ENCODE measurements at regions not wholly inside any gene's neighbourhood (a gene's known extent, or its start where the extent isn't known, plus 50 kb on each side); places are given as distances from the start of the nearest gene placed in this dataset.
"Not testable (repeated sequence)": the region's sequence is repeated elsewhere in the genome, so short reads cannot be mapped to it uniquely, and the experiment has no call there.

GRCh38 chr4:12929784-12930183 is 554.4 kb downstream of the RAB28 start:
- DNase-seq, result no peak

- no peak for DNase-seq
Observed at GRCh38 chr4:12928751-12929150, 555.4 kb downstream of the RAB28 start.

GRCh38 chr4:12926189-12927066 is 557.7 kb downstream of the RAB28 start:
- peak in 1 of 2 experiments; percentile 49 for DNase-seq

GRCh38 chr4:12924728-12925320 is 559.3 kb downstream of the RAB28 start:
- DNase-seq, result no peak

GRCh38 chr4:12924253-12924652 is 559.9 kb downstream of the RAB28 start:
- DNase-seq, result no peak

- no peak for DNase-seq
Observed at GRCh38 chr4:12912896-12913418, 571.2 kb downstream of the RAB28 start.

GRCh38 chr4:12911750-12912358 is 572.3 kb downstream of the RAB28 start:
- DNase-seq, result no peak

- not testable (repeated sequence) for DNase-seq
Observed at GRCh38 chr4:12903640-12904039, 580.5 kb downstream of the RAB28 start.

GRCh38 chr4:12902735-12903134 is 581.4 kb downstream of the RAB28 start:
- DNase-seq, result no peak

GRCh38 chr4:12897954-12898353 is 586.2 kb downstream of the RAB28 start:
- peak in 1 of 2 experiments; percentile 8 for DNase-seq

GRCh38 chr4:12894062-12894461 is 590.1 kb downstream of the RAB28 start:
- peak in 1 of 2 experiments; percentile 32 for DNase-seq

- DNase-seq, result no peak
Observed at GRCh38 chr4:12889054-12889453, 595.1 kb downstream of the RAB28 start.

GRCh38 chr4:12884846-12885796 is 599.0 kb downstream of the RAB28 start:
- DNase-seq, result no peak

- peak; percentile 29 to 49 for DNase-seq
Observed at GRCh38 chr4:12881945-12882584, 602.1 kb downstream of the RAB28 start.

- no peak for DNase-seq
Observed at GRCh38 chr4:12880844-12881243, 603.3 kb downstream of the RAB28 start.

GRCh38 chr4:12879496-12879895 is 604.6 kb downstream of the RAB28 start:
- no peak for DNase-seq

GRCh38 chr4:12875640-12876243 is 608.4 kb downstream of the RAB28 start:
- DNase-seq, result no peak

- no peak for DNase-seq
Observed at GRCh38 chr4:12873351-12873750, 610.8 kb downstream of the RAB28 start.

- no peak for DNase-seq
Observed at GRCh38 chr4:12861422-12861821, 622.7 kb downstream of the RAB28 start.

- DNase-seq, result peak; percentile 77 to 90
Observed at GRCh38 chr4:12852338-12853307, 631.5 kb downstream of the RAB28 start.
